CD4-positive, alpha-beta T cell treated with Interleukin-15 for 4 hours (primary cell): ENCODE measurements at regions not wholly inside any gene's neighbourhood (a gene's known extent, or its start where the extent isn't known, plus 50 kb on each side); places are given as distances from the start of the nearest gene placed in this dataset.

Experiments
- DNase-seq: peaks from one replicate; pipeline ENCODE4 v3.0.0-alpha.2; 2020; ENCODE audit warnings: low spot score

GRCh38 chr3:72231439-72232196, 446.7 kb upstream of the PROK2 start:
- no peak for DNase-seq

- DNase-seq: no peak
These were observed 445.9 kb upstream of the PROK2 start for GRCh38 chr3:72230774-72231379.

GRCh38 chr3:72229952-72230351, 445.0 kb upstream of the PROK2 start:
- no peak for DNase-seq

GRCh38 chr3:72227486-72228070, 442.6 kb upstream of the PROK2 start:
- DNase-seq: no peak

- DNase-seq: no peak
These were observed 440.0 kb upstream of the PROK2 start for GRCh38 chr3:72224804-72225509.

- DNase-seq: no peak
These were observed 438.7 kb upstream of the PROK2 start for GRCh38 chr3:72223628-72224027.

- DNase-seq: no peak
These were observed 438.2 kb upstream of the PROK2 start for GRCh38 chr3:72223116-72223515.

GRCh38 chr3:72222410-72222809, 437.5 kb upstream of the PROK2 start:
- no peak for DNase-seq

GRCh38 chr3:72220946-72221345, 436.0 kb upstream of the PROK2 start:
- no peak for DNase-seq

- DNase-seq: no peak
These were observed 434.8 kb upstream of the PROK2 start for GRCh38 chr3:72219752-72220151.

- no peak for DNase-seq
These were observed 432.6 kb upstream of the PROK2 start for GRCh38 chr3:72217570-72217969.

GRCh38 chr3:72214066-72214951, 429.4 kb upstream of the PROK2 start:
- no peak for DNase-seq

- DNase-seq: no peak
These were observed 428.5 kb upstream of the PROK2 start for GRCh38 chr3:72213296-72214065.

GRCh38 chr3:72212396-72212795, 427.4 kb upstream of the PROK2 start:
- no peak for DNase-seq

- DNase-seq: no peak
These were observed 425.3 kb upstream of the PROK2 start for GRCh38 chr3:72210261-72210660.

GRCh38 chr3:72205297-72205826, 420.4 kb upstream of the PROK2 start:
- DNase-seq: no peak

GRCh38 chr3:72204452-72204851, 419.5 kb upstream of the PROK2 start:
- no peak for DNase-seq

- DNase-seq: no peak
These were observed 418.8 kb upstream of the PROK2 start for GRCh38 chr3:72203613-72204349.

GRCh38 chr3:72203105-72203504, 418.2 kb upstream of the PROK2 start:
- no peak for DNase-seq

GRCh38 chr3:72200332-72200731, 415.4 kb upstream of the PROK2 start:
- DNase-seq: no peak
